Breast epithelium (tissue), 4 donors: ENCODE measurements at regions not wholly inside any gene's neighbourhood (a gene's known extent, or its start where the extent isn't known, plus 50 kb on each side); places are given as distances from the start of the nearest gene placed in this dataset.

Source experiments
- DNase-seq, 2 donors: peaks; one replicate each; pipeline ENCODE4 v3.0.0-alpha.2; 2019; ENCODE audit warnings: low spot score in 2 of 2
- H3K27ac ChIP-seq, 2 donors: fragments of 200-600 bp; sonication (generic) in 1 of 2; one replicate each; pipeline ENCODE4 v1.5.1; 2016 to 2019; ENCODE audit warnings: mild to moderate bottlenecking in 1 of 2
- H3K27me3 ChIP-seq, 2 donors: fragments of 200-600 bp; sonication (generic) in 1 of 2; one replicate each; pipeline versions ENCODE4 v1.5.1 to v1.6.0; 2017 to 2019; ENCODE audit warnings: control low read depth in 1 of 2, mild to moderate bottlenecking in 1 of 2
- H3K36me3 ChIP-seq: fragments of 200-600 bp; one replicate; pipeline ENCODE4 v1.5.1; 2019
- H3K4me1 ChIP-seq, 2 donors: fragments of 200-600 bp; sonication (generic); one replicate each; pipeline ENCODE4 v1.5.1; 2016 to 2019; ENCODE audit warnings: control low read depth in 1 of 2
- H3K4me3 ChIP-seq, 3 donors: fragments of 200-600 bp; sonication (generic); 1 replicate in 2 of 3; 2 replicates in 1 of 3; pipeline ENCODE4 v1.5.1; 2016 to 2019; ENCODE audit warnings: mild to moderate bottlenecking in 3 of 3, moderate library complexity in 2 of 3
- H3K9me3 ChIP-seq, 2 donors: fragments of 200-600 bp; sonication (generic) in 1 of 2; one replicate each; pipeline ENCODE4 v1.5.1; 2016 to 2019; ENCODE audit warnings: control low read depth in 1 of 2
- POLR2A ChIP-seq: fragments of 450-650 bp; IDR thresholded peaks from one replicate; pipeline ENCODE4 v1.6.1; 2016; ENCODE audit warnings: antibody characterized with exemption, mild to moderate bottlenecking, moderate library complexity
- POLR2AphosphoS5 ChIP-seq, 3 donors: sonication (generic); formaldehyde crosslinking; IDR thresholded peaks; one replicate each; pipeline ENCODE4 v1.6.1; 2017; ENCODE audit warnings: antibody characterized with exemption in 3 of 3
- intact Hi-C: fragments of 100-400 bp; cut with DNase I; formaldehyde crosslinking; loops from one replicate; pipeline ENCODE4 v1.15.1; 2023; ENCODE audit warnings: low total_unique reads
- TF ChIP-seq, protein P1 (sequence below), 3 donors: fragments of 450-650 bp; IDR thresholded peaks; one replicate each; pipeline ENCODE4 v1.5.1; 2016 to 2017; ENCODE audit warnings: antibody characterized with exemption in 3 of 3, mild to moderate bottlenecking in 3 of 3, moderate library complexity in 3 of 3

DNA sequence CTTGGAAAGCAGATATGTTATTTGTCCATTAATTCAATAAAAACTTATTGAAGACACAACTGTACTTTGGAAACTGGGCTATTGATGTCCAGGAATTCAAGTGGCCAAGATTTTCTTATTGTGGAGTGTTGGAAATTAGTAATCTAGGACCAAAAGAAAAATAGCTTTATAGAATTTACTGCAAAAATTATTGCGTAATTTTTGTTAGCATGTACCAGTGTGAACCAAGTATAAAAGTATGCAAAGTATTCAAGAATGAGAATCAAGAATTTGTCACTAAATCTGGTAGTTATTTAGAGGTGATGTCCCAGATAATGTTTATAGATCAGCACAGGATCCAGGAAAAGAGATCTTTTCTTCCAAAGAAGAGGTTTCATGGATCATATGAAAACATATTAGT is 468.9 kb upstream of the CTSO start:
- TF ChIP-seq POLR2A (no peak), POLR2AphosphoS5 (IDR thresholded peaks at IDR 0.05) (no peak)
- TF ChIP-seq, protein P1, sequence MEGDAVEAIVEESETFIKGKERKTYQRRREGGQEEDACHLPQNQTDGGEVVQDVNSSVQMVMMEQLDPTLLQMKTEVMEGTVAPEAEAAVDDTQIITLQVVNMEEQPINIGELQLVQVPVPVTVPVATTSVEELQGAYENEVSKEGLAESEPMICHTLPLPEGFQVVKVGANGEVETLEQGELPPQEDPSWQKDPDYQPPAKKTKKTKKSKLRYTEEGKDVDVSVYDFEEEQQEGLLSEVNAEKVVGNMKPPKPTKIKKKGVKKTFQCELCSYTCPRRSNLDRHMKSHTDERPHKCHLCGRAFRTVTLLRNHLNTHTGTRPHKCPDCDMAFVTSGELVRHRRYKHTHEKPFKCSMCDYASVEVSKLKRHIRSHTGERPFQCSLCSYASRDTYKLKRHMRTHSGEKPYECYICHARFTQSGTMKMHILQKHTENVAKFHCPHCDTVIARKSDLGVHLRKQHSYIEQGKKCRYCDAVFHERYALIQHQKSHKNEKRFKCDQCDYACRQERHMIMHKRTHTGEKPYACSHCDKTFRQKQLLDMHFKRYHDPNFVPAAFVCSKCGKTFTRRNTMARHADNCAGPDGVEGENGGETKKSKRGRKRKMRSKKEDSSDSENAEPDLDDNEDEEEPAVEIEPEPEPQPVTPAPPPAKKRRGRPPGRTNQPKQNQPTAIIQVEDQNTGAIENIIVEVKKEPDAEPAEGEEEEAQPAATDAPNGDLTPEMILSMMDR (IDR thresholded peaks at IDR 0.05), result no peak
- Histone ChIP-seq H3K27ac (no peak overlapping the region), H3K36me3 (no peaks in the 10 kb centered on the region), H3K27me3 (no peaks in the 10 kb centered on the region), H3K9me3 (no peaks in the 10 kb centered on the region), H3K4me1 (no peaks in the 10 kb centered on the region), H3K4me3 (no peak overlapping the region)
- intact Hi-C loops, result no loop called here
- DNase-seq, result no peak

DNA sequence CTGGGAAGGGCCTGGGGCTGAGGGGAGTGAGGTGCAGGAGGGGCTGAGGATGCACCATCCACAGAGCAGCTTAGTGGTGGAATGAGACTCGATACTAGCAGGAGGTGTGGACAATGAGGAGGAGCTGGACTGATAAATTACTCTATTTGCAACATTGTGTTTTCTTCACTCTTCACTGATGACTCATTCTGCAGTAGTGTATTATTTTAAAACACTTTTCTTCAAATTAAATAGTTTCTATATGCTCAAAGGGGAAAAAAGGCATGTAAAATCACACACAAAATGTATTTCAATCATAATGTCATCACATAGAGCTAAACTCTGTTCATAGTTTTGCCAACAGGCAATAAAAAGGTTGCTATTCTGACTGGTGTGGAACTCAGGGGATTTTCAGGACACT is 467.0 kb upstream of the CTSO start:
- TF ChIP-seq, protein P1 (IDR thresholded peaks at IDR 0.05), result no peak
- TF ChIP-seq POLR2AphosphoS5 (IDR thresholded peaks at IDR 0.05) (no peak), POLR2A (no peak)
- intact Hi-C loops, result no loop called here
- Histone ChIP-seq H3K4me3 (no peak overlapping the region), H3K36me3 (no peaks in the 10 kb centered on the region), H3K27me3 (no peaks in the 10 kb centered on the region), H3K4me1 (no peaks in the 10 kb centered on the region), H3K27ac (no peak overlapping the region), H3K9me3 (no peaks in the 10 kb centered on the region)
- no peak for DNase-seq

GRCh38 chr4:156419080-156419685 is 465.5 kb upstream of the CTSO start:
- Histone ChIP-seq H3K27ac (no peak overlapping the region), H3K9me3 (no peaks in the 10 kb centered on the region), H3K4me1 (no peaks in the 10 kb centered on the region), H3K27me3 (no peaks in the 10 kb centered on the region), H3K4me3 (no peak overlapping the region), H3K36me3 (no peaks in the 10 kb centered on the region)
- intact Hi-C loops, result no loop called here
- TF ChIP-seq POLR2AphosphoS5 (IDR thresholded peaks at IDR 0.05) (no peak), POLR2A (no peak)
- TF ChIP-seq, protein P1 (IDR thresholded peaks at IDR 0.05), result no peak
- no peak for DNase-seq

DNA sequence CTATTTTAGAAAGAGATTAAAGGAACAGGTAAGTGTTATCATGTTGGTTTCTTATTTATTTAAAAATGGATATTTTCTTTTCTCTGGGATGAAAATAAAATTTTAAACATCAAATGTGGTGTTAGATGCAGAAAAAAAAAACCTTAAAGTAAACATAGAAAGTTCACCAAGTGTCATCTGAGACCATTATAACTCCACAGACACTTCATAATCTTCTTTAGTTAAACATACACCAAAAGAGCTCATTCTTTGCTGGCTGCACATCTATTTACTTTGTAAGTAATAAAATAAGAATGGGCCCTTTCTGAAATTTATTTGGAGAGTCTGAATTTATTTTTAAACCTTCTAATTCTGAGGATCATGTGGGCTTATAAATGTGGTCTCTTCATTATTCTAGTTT is 460.7 kb upstream of the CTSO start:
- Histone ChIP-seq H3K36me3 (no peaks in the 10 kb centered on the region), H3K4me1 (no peaks in the 10 kb centered on the region), H3K27ac (no peak overlapping the region), H3K27me3 (no peaks in the 10 kb centered on the region), H3K9me3 (no peaks in the 10 kb centered on the region), H3K4me3 (no peak overlapping the region)
- DNase-seq, result no peak
- intact Hi-C loops, result no loop called here
- TF ChIP-seq POLR2AphosphoS5 (IDR thresholded peaks at IDR 0.05) (no peak), POLR2A (no peak)
- TF ChIP-seq, protein P1 (IDR thresholded peaks at IDR 0.05), result no peak

DNA sequence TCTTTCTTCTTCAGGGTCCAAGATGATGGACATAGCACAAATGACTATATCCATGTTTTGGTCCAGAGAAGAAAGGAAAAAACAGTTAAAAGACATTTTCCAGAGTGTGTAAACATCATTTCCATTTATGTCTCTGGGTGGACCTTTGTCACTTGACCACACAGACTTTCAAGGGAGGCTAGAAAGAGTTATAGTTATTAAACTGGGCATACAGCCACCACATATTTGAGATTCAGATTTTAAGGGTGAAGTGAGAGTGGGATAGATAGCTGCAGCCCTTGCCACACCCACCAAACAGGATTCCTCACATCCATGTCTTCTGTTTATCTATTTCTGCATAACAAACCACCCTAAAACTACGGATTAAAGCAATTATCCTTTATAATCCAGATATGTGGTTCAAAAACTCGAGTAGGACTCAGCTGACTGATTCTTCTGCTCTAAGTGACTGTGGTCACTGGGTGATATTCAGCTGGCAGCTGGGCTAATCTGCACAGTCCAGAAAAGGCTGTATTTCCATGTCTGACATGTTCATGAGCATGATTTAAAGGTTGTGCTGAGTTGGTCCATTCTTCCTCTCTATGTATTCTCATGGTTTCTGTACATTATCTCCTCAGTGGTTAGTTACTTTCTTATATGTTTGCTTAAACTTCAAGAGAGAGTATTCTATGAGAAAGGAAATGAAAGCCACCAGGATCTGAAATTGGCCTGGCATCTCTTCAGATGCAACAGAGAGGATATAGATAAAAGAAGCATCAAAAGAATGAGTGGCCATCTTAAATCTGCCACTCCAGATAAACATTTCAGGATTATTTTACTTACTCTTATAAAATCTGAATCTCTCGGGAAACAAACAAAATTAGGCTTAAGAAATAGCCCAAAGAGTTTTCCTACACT is 459.8 kb upstream of the CTSO start:
- Histone ChIP-seq H3K27ac (no peak overlapping the region), H3K36me3 (no peaks in the 10 kb centered on the region), H3K9me3 (no peaks in the 10 kb centered on the region), H3K4me3 (no peak overlapping the region), H3K27me3 (no peaks in the 10 kb centered on the region), H3K4me1 (no peaks in the 10 kb centered on the region)
- intact Hi-C loops, result no loop called here
- no peak for DNase-seq
- TF ChIP-seq POLR2A (no peak), POLR2AphosphoS5 (IDR thresholded peaks at IDR 0.05) (no peak)
- TF ChIP-seq, protein P1 (IDR thresholded peaks at IDR 0.05), result no peak
